Glomerular endothelial cell (primary cell): ENCODE measurements at regions not wholly inside any gene's neighbourhood (a gene's known extent, or its start where the extent isn't known, plus 50 kb on each side); places are given as distances from the start of the nearest gene placed in this dataset.
"Not testable (repeated sequence)": the region's sequence is repeated elsewhere in the genome, so short reads cannot be mapped to it uniquely, and the experiment has no call there.

Experiments
- DNase-seq: peaks from one replicate; pipeline ENCODE4 v3.0.0-alpha.2; 2011; ENCODE audit warnings: low read depth, low spot score; ENCODE audit errors: extremely low read depth

DNA sequence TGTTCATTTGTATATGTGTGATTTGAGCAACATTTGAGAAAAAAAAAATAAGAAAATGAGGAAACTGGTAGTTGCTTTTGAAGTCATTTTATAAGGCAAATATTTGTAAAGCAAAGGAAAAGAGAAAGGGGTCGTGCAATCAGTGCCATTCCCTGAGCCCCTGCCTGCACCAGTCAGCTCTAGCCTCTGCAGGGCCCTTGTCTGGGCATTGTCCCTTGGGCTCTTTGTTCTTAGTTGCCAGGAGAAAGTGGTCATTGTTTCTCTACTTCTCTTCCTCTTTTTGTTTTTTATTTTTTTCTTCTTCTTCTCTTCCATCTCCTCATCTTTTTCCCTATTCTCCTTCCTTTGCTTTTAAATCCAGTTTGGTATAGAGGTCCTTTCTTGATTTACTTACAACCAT is 175.3 kb upstream of the CREB1 start:
- DNase-seq: no peak

DNA sequence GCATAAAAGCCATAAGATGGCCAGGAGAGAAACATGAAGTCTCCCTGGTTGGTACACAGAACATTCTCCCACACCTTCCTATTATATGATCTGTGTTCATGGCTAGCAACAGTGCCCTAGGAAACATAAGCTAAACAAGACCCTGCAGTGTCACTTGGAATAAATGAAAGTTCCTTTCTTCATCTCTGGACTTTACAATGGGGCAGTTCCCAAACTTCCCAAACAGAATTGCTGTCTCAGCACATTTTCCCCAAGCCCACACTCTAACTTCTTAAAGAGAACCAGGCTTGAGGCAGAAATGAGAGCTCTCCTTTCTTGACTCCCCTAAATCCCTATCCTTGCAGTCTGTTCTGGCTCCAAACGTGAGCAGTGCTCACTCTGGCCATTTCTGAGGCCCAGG is 173.2 kb upstream of the CREB1 start:
- no peak for DNase-seq

DNA sequence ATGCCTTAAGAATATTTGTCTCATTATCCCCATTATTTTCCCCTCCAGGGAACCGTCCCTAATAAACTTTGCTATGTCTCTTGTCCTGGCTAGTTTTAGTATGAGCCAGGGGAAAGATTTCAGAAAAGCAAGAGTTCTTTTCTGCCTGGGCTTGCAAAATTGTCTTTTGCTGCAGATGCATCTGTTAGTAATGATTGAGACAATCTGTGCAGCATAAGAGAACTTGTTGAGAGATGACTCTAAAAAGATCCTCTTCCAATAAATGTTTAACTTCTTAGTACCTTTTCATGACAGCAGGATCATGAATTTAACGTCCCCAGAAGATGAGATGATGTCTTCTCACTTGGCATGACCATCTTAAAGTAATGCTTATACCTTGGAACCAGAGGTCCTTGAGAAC is 172.5 kb upstream of the CREB1 start:
- no peak for DNase-seq

DNA sequence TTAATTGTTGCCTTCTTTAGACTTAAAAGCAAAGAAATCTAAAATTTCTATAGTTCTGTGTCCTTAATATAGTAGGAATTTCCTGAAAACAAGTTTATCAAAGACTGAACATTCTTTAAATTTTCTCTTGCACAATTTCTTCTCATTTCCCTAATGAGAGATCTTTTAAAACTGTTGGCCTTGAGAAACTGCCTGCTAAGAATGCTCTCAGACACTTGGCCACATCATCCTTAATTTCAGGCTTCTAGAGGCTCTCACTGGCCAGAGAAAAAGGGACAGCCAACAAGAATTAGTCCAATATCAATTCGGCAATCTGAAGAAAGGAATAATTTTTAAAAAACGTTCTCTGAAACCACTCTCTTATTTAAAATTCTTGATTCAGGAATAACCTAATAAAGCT is 167.0 kb upstream of the CREB1 start:
- DNase-seq: no peak

DNA sequence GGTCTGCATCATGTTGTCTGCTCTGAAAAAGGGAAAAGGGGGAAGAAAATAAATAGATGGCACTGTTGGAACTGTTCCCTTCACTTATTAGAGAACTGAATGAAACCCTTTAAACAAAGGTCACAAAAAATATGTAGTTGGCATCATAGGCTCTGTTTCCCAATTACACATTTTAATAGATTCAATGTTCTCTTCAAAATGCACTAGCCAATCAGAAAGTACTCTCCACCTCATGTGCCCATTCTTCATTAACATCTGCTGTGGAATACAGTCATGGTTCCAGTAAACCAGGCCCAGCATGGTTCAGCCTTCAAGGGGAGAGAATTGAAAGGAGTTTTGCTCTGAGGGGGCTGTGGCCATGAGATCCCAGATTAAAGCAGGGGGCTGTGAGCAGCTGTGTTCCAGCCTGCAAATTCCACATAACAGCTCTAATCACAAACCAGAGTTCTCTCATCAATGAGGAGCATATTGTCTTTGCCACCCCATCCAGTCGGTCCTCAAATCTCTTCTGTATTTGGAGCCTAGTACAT is 165.9 kb upstream of the CREB1 start:
- DNase-seq: no peak

DNA sequence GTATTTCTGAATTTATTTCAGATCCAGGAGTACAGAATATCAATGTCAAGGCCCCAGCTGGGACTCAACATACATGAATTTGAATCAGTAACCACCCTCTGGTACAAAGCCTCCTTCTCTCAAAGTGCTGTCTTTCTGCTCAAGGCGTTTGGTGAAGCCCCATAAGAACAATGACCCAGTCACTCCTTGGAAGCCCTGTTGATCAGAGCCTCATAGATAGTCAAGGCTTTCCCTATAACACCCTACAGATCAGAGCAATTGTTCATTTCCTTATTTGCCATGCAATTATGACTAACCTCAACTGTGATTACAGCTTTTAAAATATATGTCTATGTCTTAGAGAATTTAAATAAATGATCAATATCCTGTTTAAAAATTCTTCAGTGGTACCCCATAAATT is 159.1 kb upstream of the CREB1 start:
- no peak for DNase-seq

DNA sequence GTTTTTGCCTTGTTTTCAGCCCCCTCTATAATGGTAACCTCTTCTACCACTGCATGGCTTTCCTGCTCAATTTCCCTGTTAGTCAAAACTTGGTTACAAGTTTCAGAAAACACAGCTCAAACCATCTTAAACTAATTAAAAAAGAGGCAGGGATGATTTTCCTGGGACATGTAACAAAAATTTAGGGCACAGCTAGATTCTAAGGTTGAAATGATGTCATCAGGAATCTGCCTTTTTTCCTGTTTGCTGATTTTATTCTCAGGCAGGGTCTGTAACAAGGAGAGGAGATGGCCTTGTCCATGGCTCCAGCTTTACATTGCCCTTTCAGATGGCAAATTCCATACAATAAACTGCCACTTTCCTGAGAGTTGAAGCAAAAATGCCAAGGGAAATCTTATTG is 157.9 kb upstream of the CREB1 start:
- no peak for DNase-seq

DNA sequence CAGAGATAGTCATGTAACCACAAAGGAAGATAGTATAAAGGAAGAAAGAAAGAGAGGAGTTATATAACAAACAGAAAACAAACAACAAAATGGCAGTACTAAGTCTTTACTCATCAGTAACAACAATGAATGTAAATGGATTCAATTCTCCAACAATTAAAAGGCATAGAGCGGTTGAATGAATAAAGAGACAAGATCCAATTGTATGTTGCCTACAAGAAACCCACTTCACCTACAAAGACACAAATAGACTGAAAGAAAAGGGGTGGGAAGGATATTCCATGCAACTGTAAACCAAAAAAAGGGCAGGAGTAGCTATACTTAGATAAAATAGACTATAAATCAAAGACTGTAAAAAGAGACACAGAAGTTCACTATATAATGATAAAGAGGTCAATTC is 157.3 kb upstream of the CREB1 start:
- no peak for DNase-seq

DNA sequence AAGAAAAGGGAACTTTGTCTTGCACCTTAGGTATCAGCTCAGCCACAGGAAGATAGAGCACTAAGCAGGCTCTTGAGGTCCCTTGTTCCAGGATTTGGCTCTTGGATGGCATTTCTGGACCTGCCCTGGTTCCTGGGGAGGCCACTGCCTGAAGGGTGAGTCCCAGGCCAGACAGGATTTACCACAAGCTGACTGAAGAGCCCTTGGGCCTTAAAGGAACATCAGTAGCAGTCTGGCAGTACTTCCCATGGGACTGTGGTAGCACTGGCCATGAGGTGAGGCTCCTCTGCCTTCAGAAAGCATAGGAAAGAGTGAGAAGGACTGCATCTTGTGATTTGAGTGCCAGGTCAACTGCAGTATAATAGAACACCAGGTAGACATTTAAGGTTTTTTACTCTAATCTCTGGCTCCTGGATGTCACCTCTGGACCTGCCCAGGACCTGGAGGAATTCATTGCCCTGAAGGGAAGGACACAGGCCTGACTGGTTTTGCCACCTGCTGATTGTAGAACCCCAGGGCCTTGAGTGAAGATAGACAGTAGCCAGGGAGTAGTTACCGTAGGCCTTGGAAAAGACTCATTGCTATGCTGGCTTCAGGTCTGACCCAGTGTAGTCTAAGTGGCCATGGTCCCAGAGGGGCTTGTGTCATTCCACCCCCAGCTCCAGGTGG is 154.4 kb upstream of the CREB1 start:
- DNase-seq: no peak

DNA sequence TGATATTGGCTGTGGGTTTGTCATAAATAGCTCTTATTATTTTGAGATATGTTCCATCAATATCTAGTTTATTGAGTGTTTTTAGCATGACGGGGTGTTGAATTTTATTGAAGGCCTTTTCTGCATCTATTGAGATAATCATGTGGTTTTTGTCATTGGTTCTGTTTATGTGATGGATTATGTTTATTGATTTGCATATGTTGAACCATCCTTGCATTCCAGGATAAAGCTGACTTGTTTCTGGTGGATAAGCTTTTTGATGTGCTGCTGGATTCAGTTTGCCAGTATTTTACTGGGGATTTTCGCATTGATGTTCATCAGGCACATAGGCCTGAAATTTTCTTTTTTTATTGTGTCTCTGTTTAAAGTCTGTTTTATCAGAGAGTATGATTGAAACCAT is 151.1 kb upstream of the CREB1 start:
- DNase-seq: not testable (repeated sequence)

DNA sequence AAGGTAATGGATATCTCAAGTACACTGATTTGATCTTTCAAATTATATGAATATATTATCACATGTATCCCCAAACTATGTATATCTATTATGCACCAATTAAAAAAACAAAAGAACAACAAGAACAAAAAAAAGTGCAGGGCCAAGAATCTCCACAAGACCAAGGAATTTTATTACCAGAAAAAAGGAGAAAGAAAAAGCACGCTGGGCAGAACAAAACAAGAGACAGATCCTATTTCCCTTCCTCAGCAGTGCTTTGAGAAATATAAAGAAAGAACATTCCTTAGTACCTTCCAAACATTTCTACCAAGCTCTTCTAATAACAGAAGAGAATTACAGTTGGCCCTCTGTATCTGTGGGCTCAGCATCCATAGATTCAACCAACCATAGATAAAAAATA is 144.7 kb upstream of the CREB1 start:
- no peak for DNase-seq

DNA sequence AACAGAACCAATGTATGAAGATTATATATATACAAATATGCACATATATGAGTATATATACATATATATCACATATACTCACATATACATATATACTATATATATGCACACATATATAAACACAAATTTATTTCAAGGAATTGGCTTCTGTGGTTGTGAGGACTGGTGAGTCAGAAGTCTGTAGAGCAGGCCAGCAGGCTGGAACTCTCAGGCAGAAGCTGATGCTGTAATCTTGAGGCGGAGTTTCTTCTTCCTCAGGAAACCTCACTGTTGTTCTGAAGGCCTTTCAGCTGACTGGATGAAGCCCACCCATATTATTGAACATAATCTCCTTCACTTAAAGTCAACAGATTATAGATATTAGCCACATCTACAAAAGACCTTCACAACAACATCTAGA is 143.9 kb upstream of the CREB1 start:
- DNase-seq: no peak

DNA sequence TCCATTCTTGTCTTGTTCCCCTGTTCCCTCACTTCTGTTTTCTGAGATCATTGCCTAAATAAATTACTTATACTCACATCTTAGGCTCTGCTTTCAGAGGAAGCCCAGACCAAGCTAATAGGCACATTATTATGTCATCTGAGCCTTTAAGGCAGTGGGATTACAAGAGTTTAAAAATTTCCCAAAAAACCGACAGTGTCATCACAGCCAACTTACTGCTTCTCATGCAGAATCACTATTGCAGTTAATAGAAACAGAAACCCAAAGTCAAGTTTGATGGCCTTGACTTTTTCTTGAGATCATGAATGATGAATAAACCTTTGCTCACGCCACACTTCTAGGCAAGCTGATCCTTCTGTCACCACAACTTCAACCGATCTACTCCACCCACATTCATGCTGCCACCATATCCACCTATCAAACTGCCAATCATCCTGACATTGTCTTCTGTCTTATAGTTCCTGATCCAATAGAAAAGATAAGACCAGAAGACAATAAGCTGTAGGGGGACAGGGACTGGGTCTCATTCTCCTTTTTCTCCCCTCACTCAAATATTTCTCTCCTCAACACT is 142.7 kb upstream of the CREB1 start:
- DNase-seq: no peak

DNA sequence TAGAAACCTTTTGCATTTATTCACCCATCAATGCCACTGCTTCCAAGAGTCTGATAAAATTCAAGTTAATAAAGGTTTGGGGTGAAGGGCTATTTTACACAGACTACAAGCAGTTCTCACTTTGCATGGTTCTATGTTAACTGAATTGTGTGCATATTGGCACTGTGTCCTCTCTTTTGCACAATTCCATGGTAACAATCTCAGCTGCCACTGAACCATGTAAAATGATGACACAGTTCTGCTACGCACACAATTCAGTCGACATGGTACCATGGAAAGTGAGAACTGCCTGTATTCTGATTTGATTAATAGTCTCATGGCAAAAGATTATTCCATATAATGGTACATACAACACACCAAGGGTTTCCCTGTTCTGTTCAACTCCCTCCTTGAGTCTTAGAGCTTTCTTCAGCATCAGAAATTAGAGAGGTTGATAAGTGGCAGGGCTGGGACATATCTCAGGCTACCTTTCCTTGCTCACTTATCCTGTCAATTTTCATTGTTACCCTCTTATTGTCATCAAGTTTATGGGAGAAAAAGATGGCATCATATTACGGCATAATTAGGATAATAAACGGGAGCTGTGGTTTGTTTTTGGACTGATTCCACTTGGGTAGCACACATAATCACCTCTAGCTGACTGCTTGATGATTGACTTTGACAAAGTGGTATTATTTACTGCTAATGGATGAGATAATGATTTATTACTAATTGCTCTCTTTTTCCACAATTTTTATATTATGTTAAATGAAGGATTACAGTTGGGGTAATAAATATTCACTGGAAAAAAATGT is 139.3 kb upstream of the CREB1 start:
- DNase-seq: no peak

DNA sequence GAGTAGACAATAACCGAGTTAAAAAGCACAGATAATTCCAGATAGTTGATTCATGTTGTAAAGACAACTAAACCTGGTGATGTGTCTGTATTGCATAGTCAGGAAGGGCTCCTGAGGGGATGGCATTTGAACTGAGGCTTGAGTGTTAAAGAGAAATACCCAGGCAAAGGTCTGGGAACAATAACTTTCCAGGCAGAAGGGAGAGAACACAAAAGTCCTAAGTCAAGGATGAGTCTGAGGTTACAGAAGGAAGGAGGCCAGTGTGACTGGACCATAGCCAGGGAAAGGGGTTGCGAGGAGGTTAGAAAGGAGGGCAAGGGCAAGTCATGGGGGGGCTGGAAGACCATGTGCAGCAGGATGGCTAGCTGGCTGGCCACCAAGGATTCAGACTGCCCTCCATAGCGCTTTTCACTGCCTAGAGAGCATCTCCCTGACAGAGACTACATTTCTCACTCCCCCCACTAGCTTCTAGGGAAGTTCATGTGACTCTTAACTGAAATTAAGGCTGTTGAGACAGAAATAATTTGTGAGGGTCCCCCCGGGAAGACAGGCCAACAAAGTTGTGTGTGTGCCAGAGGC is 135.5 kb upstream of the CREB1 start:
- DNase-seq: no peak

DNA sequence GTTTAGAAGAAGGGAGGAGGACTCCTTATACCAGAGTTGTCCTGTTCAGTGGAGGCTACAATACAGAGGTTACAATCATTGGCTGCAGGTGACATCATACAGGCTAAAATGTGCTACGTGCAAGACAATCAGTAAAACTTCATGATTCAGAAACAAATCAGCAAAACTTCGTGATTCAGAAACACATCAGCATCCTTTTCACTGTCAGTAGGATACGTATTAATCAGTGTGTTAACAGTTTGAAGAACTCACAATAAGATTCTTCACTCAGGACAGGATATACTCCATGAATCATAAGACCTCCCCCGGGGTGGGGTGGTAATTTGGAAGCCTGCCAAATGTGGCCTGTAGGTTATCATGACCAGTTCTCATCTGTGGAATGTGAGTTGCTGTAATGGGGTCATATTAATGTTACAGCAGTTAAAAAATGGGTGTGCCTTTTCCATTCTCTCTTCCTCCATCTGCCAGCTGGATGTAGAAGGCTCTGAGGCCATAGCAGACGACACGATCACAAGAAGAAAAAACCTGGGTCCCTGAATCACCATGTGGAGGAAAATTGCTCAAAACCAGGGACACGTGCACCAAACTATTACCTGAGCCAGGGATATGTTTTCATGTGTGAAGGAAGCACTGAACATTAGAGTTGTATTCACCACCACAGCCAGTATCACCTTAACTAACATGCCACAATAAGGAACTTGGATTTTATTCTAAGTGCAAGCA is 134.8 kb upstream of the CREB1 start:
- DNase-seq: peak; percentile 98

DNA sequence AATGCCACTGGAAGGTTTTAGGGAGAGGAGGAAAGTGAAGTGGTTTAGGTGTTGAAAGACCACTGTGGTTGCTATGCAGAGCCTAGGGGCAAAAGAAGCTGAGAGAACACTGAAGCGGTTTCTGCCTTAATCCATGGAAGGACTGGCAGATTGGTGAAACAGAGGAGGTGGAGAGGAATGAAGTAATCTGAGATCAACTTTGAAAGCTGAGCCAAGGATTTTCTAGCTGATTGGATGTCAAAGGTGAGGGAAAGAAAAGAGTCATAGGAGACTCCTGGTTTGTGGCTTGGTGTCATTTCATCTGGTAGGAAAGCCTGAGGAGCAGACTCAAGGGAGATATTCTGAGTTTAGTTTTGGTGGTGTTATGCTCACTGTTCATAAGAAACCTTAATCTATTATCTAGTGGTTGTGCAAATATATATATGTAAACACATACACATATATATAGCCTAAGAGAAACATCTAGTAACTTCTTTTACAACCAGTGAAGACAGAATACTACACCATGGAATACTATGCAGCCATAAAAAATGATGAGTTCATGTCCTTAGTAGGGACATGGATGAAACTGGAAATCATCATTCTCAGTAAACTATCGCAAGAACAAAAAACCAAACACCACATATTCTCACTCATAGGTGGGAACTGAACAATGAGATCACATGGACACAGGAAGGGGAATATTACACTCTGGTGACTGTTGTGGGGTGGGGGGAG is 134.1 kb upstream of the CREB1 start:
- no peak for DNase-seq

DNA sequence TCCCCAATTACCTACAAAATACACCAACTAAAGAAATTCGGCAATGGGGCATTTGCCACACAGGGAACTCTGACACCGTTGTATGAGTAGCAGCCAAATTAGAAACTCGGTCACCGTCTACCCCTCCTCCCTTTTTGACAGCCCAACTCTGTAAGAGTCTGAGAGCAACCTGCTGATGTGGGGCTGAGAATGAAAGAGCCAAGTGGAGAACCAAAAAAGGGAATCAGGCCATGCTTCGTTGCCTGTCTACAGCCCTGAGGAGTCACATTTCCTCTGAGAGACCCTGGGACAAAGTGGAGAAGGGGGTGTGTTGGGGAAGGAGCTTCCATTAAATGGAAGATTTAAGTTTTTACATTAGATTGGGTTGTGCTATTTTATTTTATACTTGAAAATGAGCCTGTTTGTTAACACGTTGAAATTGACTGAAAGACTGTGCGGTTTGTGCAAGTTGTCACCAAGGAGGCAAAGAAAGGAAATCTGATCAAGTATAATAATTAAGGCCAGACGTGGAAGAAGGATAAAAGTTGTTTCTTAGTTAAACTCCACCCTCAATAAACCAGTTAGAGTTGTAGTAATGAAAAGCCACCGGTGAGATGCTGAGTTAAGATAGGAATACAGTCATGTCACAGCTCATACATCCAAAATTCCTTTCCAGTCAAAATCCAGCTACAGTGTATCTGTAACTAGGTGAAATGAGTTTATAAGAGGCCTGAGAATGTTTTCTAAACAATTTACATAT is 131.7 kb upstream of the CREB1 start:
- no peak for DNase-seq

DNA sequence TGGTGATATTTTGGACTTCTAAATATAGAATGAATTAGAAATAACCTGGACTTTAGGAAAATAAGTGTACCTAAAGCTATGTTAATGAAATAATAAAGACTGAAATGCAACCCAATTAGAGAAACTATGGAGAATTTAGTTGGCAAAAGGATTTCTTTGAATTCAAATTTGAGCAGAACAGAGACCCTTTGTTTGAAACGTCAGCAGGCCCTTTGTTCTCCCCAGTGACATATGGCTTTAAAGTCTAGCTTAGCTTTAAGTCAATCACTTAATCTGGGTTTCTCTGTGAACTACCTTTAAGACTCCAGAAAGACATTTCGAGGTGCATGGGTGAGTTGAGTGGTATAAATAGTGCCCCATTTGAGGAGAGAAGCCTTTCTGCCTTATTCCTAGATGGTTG is 130.5 kb upstream of the CREB1 start:
- DNase-seq: no peak

DNA sequence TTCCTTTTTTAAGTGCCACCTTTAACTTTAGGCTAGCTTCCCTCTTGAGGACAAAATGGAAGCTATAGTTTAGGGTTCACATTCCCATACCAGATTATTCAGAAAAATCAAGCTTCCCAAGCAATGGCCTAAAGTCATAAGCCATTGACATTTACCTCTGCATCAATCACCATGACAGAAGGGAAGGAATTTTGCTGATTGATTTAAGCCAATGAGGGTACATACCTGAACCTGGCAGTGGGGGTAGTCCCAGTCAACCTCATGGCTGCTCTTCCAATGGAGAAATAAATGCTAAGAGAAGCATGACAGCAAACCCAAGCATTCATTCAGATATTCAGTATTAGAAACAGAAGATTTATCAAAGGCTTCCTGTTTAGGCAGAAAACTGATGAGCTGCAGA is 128.4 kb upstream of the CREB1 start:
- no peak for DNase-seq
